ENCODE measurements at regions not wholly inside any gene's neighbourhood (a gene's known extent, or its start where the extent isn't known, plus 50 kb on each side); places are given as distances from the start of the nearest gene placed in this dataset.
"Not testable (repeated sequence)": the region's sequence is repeated elsewhere in the genome, so short reads cannot be mapped to it uniquely, and the experiment has no call there.

GRCh38 chr4:124121461-124121971 lies 591.0 kb downstream of the ANKRD50 start:
- H3K4me1 ChIP-seq (ENCODE audit: control insufficient read depth in 2 of 3, insufficient read depth in 2 of 3, low read depth in 1 of 3, low read length in 3 of 3) = no peaks in the 10 kb centered on the region
- H3K36me3 ChIP-seq (ENCODE audit: control insufficient read depth in 2 of 3, insufficient read depth in 3 of 3, low read length in 3 of 3) = no peaks in the 10 kb centered on the region
- H3K9ac ChIP-seq (ENCODE audit: low read length in 3 of 3) = no peak overlapping the region
- H3K4me3 ChIP-seq (ENCODE audit: low read length in 3 of 3) = no peak overlapping the region
- DNase-seq (peak in 1 of 5 donors; percentile 34), FAIRE-seq (no peak)
- H3K27me3 ChIP-seq (ENCODE audit: control insufficient read depth, insufficient read depth, low read length) = no peaks in the 10 kb centered on the region
- intact Hi-C loops (cut with DNase I) = no loop called here
- H3K27ac ChIP-seq (ENCODE audit: low read depth in 2 of 2, low read length in 2 of 2) = no peak overlapping the region
- H3K9me3 ChIP-seq (ENCODE audit: control insufficient read depth in 2 of 3, insufficient read depth in 1 of 3, low read length in 3 of 3) = no peaks in the 10 kb centered on the region
- TF ChIP-seq, protein P1, sequence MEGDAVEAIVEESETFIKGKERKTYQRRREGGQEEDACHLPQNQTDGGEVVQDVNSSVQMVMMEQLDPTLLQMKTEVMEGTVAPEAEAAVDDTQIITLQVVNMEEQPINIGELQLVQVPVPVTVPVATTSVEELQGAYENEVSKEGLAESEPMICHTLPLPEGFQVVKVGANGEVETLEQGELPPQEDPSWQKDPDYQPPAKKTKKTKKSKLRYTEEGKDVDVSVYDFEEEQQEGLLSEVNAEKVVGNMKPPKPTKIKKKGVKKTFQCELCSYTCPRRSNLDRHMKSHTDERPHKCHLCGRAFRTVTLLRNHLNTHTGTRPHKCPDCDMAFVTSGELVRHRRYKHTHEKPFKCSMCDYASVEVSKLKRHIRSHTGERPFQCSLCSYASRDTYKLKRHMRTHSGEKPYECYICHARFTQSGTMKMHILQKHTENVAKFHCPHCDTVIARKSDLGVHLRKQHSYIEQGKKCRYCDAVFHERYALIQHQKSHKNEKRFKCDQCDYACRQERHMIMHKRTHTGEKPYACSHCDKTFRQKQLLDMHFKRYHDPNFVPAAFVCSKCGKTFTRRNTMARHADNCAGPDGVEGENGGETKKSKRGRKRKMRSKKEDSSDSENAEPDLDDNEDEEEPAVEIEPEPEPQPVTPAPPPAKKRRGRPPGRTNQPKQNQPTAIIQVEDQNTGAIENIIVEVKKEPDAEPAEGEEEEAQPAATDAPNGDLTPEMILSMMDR (IDR thresholded peaks at IDR 0.05; ENCODE audit: borderline replicate concordance, extremely low read depth, insufficient read depth) = no peak

DNA sequence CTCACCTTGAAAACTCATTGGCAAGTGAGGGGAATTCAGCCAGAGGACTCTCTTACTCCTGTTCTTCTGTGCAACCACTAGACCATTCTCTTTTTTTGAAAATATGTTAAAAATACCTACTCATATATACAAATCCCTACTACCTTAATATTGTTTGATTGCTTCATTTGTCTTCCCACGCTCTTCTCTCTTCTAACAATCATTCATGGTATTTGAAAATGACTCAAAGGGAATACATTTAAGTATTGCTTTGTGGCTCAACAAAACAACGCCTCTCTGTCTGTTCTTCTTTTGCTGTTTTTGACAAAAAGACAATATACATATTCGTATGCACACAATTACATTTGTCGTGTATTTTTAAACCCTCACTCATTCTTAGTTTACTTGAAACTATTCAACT lies 589.4 kb downstream of the ANKRD50 start:
- intact Hi-C loops (cut with DNase I) = no loop called here
- no peaks in the 10 kb centered on the region for H3K9me3 ChIP-seq (ENCODE audit: control insufficient read depth in 2 of 3, insufficient read depth in 1 of 3, low read length in 3 of 3)
- FAIRE-seq (no peak), DNase-seq (no peak)
- H3K27ac ChIP-seq (ENCODE audit: low read depth in 2 of 2, low read length in 2 of 2) = no peak overlapping the region
- H3K36me3 ChIP-seq (ENCODE audit: control insufficient read depth in 2 of 3, insufficient read depth in 3 of 3, low read length in 3 of 3) = no peaks in the 10 kb centered on the region
- H3K4me3 ChIP-seq (ENCODE audit: low read length in 3 of 3) = no peak overlapping the region
- H3K4me1 ChIP-seq (ENCODE audit: control insufficient read depth in 2 of 3, insufficient read depth in 2 of 3, low read depth in 1 of 3, low read length in 3 of 3) = no peaks in the 10 kb centered on the region
- no peak overlapping the region for H3K9ac ChIP-seq (ENCODE audit: low read length in 3 of 3)
- no peaks in the 10 kb centered on the region for H3K27me3 ChIP-seq (ENCODE audit: control insufficient read depth, insufficient read depth, low read length)
- TF ChIP-seq, protein P1 (IDR thresholded peaks at IDR 0.05; ENCODE audit: borderline replicate concordance, extremely low read depth, insufficient read depth) = no peak

- Histone ChIP-seq H3K9me3 (ENCODE audit: control insufficient read depth in 2 of 3, insufficient read depth in 1 of 3, low read length in 3 of 3) (no peaks in the 10 kb centered on the region), H3K27ac (ENCODE audit: low read depth in 2 of 2, low read length in 2 of 2) (no peak overlapping the region), H3K9ac (ENCODE audit: low read length in 3 of 3) (no peak overlapping the region), H3K27me3 (ENCODE audit: control insufficient read depth, insufficient read depth, low read length) (no peaks in the 10 kb centered on the region), H3K4me1 (ENCODE audit: control insufficient read depth in 2 of 3, insufficient read depth in 2 of 3, low read depth in 1 of 3, low read length in 3 of 3) (no peaks in the 10 kb centered on the region), H3K4me3 (ENCODE audit: low read length in 3 of 3) (no peak overlapping the region), H3K36me3 (ENCODE audit: control insufficient read depth in 2 of 3, insufficient read depth in 3 of 3, low read length in 3 of 3) (no peaks in the 10 kb centered on the region)
- TF ChIP-seq, protein P1 (IDR thresholded peaks at IDR 0.05; ENCODE audit: borderline replicate concordance, extremely low read depth, insufficient read depth) = no peak
- DNase-seq (no peak), FAIRE-seq (no peak)
- intact Hi-C loops (cut with DNase I) = no loop called here
These were observed 588.8 kb downstream of the ANKRD50 start for GRCh38 chr4:124123721-124124120.

- DNase-seq = peak in 1 of 5 donors; percentile 29
- intact Hi-C loops (cut with DNase I); H3K4me1 ChIP-seq (ENCODE audit: control insufficient read depth in 2 of 3, insufficient read depth in 2 of 3, low read depth in 1 of 3, low read length in 3 of 3); H3K9ac ChIP-seq (ENCODE audit: low read length in 3 of 3); H3K4me3 ChIP-seq (ENCODE audit: low read length in 3 of 3); H3K27me3 ChIP-seq (ENCODE audit: control insufficient read depth, insufficient read depth, low read length); H3K9me3 ChIP-seq (ENCODE audit: control insufficient read depth in 2 of 3, insufficient read depth in 1 of 3, low read length in 3 of 3); H3K27ac ChIP-seq (ENCODE audit: low read depth in 2 of 2, low read length in 2 of 2); FAIRE-seq; H3K36me3 ChIP-seq (ENCODE audit: control insufficient read depth in 2 of 3, insufficient read depth in 3 of 3, low read length in 3 of 3): not testable (repeated sequence)
These were observed 581.2 kb downstream of the ANKRD50 start for GRCh38 chr4:124131324-124131723.
